ENCODE measurements at regions not wholly inside any gene's neighbourhood (a gene's known extent, or its start where the extent isn't known, plus 50 kb on each side); places are given as distances from the start of the nearest gene placed in this dataset.

- no peak for TF ChIP-seq ETS1 (IDR thresholded peaks at IDR 0.05)
- TF ChIP-seq CTCF (conservative IDR thresholded peaks at IDR 0.05; ENCODE audit: low read depth in 2 of 2) = no peak
- TF ChIP-seq EZH2phosphoT487 (IDR thresholded peaks at IDR 0.05; ENCODE audit: unreplicated experiment) = no peak
- no peak for TF ChIP-seq EZH2 (IDR thresholded peaks at IDR 0.05; ENCODE audit: low read depth, unreplicated experiment)
- TF ChIP-seq CREB1 (CRISPR knock-in tag; IDR thresholded peaks at IDR 0.05; ENCODE audit: low read depth) = no peak
- TF ChIP-seq POLR2AphosphoS5 (IDR thresholded peaks at IDR 0.05; ENCODE audit: low read depth) = no peak
- no peak for TF ChIP-seq NANOG (IDR thresholded peaks at IDR 0.05; ENCODE audit: borderline replicate concordance)
- TF ChIP-seq STAT1 (IDR thresholded peaks at IDR 0.05; ENCODE audit: unreplicated experiment) = no peak
These were observed 1634.6 kb upstream of the PCDH20 start for GRCh38 chr13:63050287-63050686.

Data from GM23338 (cell line).